GM19463 (cell line): ENCODE measurements at regions not wholly inside any gene's neighbourhood (a gene's known extent, or its start where the extent isn't known, plus 50 kb on each side); places are given as distances from the start of the nearest gene placed in this dataset.

Source experiments
- ATAC-seq: cut with Tn5 transposase; IDR thresholded peaks from one replicate; pipeline ENCODE4 v1.9.1; 2021; ENCODE audit warnings: mild to moderate bottlenecking, moderate library complexity; ENCODE audit not compliant: unreplicated experiment

DNA sequence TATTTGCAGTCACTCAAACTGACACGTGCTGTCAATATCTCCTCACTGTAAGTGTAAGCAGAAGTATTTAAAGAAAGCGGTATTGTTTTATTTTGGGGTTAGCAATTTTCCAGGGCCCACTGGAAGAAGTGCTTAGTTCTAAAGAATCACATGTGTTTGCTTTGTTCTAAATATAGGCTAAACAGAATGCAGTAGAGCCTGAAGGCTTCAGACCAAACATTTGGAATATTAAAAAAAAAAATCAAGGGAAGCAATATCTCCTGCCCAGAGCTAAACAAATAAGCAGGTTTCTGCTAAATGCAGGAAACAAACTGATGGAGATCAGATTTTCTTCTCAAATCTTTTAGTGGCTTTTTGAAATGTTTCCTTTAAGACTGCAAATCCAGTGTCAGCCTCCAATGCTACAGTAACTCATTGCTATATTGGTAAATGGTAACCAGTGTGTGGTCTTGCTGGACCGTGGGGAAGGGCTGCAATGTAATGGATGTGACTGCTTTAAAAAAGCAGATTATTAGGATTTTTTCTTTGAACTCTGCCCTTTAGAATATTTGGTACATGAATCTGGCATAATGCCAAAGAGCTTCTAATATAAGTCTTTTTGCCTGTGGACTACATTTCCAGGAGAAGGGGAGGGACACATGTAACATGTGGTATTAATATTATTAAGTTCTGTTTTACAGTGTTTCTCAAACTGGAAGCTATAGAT, 317.1 kb upstream of the FERMT1 start:
- no peak for ATAC-seq

DNA sequence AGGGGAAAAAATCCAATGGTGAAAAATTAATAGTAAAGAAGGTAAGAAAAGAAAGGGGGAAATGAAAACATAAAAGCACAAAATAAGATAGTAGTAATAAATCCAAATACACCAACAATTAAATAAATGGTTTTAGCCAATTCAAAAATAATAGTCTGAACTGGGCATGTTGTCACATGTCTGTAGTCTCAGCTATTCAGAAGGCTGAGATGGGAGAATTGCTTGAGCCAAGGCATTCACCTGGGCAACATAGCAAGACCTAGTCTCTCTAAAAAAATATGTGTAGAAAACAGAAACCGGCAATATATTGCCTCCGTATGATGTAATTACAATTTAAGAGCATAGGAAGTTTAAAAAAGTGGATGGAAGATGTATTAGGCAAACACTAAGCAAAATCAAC, 311.3 kb upstream of the FERMT1 start:
- ATAC-seq = no peak

DNA sequence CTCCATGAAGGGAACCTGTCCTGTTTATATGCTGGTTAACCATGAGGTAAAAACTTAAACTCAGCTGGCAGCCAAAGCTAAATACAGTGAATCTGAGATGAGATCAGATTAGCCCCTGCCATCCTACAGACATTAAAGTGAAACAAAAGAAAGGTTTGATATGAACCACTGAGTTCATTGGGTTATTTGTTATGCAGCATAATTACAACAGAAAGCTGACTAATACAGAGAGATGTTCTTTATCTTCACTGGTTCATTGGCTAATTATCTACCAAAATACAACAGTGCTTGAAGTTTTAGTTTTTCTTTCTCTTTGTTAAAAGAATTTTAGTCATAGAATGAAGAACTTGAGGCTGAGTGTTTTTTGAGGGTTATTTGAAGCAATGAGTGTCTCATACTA, 307.6 kb upstream of the FERMT1 start:
- ATAC-seq = peak; percentile 57

DNA sequence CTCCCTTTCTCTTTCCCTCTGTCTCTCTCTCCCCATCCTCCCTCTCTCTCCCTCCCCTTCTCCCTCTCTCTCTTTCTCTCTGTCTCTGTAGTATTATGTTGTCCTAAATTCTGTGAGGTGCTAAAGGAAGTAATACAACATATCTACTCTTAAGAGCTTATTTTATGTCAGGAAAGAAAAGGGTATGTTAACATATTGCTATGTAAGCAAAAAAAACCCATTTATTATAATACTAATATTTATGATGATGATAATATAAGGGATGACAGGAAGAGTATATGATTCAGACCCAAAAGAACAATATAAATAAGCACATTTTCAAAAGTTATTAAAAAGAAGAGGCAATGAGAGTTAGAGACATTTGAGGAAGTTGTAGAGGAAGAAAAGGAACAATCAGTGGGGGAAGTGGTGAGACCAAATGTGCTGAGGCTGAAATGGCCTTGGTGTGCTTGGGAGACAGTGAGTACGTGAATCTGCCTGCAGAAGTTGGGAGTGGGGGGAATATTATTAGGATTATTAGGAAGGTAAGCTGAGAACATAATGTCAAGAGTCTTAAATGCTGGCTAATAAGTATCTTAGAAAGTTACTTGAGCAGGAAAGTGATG, 303.6 kb upstream of the FERMT1 start:
- no peak for ATAC-seq

DNA sequence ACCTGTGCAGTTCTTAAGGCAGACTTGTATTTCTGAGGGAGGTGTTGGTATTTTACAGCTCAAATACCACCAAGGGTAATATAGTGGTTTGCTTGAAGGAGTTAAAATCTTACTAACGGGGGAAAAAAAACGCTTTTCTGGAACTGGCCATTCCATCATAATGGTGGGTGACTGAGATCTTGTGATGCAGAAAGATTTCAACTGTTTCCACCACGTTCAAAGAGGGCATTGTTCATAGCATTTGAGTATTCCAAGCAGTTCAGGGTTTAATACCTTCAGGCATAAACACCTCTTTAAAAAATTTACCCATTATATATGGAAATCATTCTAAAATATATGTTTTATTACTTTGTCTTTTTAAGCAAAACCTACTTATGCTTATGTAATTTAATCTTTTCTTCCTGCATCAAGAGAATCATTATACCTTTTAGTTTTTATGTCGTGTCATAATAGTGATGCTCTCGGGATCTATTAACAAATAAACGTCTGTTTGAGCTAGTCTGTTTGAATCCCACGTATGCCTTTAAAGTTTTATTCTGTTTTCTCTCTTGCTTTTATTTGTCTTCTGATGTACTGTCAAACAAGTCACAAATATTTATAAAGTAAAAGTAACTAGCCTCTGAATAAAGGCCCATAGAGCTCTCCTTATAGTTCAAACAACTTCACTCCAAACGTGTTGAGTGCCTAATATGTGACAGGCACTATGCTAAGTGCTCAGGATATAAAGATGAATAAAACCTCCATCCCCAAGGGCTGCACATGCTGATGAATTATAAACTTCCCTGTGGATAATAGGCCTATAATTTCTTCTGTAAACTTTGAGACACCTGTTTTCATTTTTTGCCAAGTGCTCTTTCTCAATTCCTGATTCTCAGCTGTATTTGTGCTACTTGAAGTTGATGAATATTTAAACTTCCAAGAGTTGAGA, 298.8 kb upstream of the FERMT1 start:
- no peak for ATAC-seq

DNA sequence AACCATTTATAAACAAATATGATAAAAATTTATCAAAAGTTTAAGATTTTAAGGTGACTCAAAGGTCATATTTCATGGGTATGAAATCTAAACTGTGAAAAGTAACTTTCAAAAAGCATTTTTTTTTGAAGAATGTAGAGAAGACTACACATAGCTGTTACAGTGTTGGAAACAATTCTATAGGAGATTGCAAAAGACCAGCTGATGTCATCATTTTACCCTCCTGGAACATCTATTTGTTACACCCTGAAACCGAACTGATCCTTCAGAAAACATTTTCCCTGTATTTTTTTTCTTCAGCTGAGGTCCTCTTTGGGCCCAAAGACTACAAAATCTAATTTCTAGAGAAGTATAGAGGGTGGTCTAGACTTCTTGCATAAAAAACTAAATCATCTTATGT, 297.5 kb upstream of the FERMT1 start:
- ATAC-seq = no peak

DNA sequence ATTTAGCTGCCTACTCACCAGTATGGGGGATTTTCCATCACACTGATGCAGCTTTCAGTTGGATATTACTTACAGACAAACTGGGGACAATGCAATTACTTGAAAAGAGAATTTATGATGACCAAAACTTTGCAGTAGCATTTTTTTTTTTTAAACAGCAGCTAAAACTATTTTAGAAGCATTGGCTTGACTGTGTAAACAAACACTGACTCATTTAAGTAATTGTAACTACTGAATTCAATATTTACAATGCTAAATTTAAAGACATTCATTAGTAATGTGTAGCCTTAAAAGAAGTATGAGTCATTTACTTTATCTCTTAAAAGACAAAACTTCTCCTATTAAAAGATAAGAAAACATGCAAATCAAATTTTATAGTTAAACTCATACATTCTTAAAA, 295.9 kb upstream of the FERMT1 start:
- ATAC-seq = no peak

DNA sequence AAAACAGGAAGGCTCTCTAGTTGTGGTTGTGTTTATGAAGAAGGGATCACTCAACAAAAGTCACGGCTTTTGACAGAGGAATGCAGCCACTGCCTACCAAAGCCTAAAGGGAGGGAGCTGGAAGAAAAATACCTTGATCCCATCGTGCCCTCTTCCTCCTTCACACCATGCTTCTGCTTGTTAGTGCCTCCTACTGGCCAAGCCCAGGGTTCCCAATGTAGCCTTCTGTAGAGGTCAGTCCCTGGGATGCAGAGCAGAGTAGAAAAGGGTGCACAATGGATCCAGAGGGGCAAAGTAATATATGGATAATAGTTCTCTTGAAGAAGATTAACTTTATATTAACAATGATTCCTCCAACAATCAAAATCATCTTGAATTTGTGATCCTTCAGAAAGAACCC, 293.5 kb upstream of the FERMT1 start:
- no peak for ATAC-seq

DNA sequence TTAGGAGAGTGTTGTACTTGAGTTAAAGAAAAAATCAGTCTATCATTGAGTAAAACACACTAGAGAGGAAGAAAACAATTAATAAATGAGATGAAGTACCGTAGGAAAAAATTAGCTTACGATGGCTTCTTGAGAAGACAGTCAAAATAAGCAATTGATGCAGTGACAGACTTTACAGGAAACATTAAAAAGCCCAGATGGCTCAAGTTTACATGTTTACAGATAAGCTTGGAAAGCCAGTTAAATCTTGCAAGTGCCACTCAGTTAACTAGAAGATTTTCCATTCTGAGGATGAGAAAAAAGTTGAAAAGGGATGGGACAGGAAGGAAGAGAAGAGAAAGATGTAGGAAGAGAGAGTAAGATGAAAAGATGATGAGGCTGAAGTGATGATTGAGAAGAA, 288.8 kb upstream of the FERMT1 start:
- no peak for ATAC-seq

DNA sequence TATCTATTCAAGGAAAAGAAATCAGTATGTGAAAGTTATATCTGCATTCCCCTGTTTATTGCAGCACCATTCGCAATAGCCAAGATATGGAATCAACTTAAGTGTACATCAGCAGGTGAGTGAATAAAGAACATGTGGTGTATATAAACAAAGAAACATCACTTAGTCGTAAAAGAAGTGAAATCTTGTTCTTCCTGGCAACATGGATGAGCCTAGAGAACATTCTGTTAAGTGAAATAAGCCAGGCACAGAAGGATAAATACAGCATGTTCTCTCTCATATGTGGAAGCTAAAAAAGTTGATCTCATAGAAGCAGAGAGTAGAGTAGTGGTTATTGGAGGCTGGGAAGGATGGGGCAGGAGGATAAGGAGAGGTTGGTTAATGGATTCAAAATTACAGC, 287.9 kb upstream of the FERMT1 start:
- ATAC-seq = no peak

DNA sequence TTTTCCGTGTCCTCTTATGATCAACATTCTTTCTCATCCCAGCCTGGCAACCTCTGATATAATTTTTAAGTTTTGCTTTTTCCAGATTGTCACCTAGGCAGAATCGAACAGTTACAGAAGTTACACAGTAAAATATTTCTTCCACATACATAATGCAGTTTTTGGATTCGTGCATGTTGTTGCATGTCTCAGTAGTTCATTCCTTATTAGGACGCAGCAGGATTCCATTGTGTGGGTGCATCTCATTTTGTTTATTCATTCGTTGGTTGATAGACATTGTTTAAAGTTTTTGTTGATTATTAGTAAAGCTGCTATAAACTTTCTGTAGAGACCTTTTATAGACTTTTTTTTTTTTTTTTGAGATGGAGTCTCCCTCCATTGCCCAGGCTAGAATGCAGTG, 284.3 kb upstream of the FERMT1 start:
- no peak for ATAC-seq

DNA sequence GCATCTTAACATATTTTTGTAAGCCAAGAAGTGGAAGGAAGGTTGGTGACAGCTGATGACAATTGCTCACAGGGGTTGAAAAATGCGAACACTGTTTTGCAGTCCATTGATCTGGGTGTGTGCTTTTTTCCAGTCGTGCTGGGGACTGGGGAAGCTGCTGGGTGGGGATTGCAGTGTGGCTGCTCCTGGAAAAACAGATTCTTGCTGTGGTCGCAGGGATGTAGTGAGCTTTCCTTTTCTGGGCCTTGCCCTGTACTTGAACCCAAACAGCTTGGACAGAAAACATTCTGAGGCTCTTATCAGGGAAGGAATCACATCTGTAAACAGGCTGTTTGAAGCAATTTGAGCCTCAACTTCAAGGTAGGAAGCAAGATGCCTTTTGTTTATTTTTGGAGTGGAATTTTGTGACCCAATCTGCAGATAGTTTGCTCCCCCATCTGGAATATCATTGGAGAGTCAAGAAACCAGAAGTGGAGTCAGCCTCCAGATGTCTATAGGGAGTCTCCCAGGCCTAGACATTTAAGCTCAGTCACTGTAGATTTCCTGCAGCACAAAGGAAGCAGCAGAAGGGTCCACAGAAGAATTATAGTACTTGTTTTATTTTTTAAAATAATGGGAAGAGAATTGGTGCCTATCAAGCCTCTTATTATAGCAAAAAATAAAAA, 279.2 kb upstream of the FERMT1 start:
- no peak for ATAC-seq

DNA sequence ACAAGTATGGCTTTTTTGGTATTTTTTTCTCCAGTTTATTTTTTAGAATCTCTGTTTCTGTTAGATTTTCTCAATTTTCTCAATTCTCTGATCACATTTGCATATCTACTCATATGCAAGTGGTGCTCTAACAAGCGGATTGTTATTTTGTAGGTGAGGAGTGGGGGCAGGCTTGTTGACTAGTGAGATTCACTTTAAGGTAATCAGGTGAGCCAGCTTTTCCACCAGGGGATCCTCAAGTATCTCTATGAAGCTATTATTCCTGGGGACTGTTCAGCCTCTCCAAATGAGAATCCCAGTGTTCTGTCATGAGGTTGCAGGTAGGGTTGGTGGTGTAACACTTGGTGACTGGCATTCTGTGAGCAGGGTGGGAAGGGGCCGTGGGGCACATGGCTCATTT, 274.3 kb upstream of the FERMT1 start:
- no peak for ATAC-seq

DNA sequence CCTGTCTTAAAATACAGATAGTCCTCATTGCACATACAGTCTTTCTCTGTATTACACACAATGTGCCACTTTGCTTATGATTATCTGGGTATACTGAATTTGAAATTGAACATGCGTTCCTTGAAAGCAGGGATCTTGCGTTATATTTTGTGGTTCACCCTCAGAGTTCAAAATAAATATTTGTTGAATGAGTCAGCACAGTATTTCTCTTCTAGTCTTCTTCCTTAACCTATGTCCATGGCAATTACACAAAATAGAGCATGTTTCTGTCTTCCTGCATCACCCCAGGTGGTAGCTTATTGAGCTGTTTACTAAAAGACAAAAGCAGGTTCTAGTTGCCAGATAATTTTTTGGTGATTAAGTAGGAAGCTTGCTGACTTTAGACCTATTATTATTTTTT, 272.9 kb upstream of the FERMT1 start:
- no peak for ATAC-seq

DNA sequence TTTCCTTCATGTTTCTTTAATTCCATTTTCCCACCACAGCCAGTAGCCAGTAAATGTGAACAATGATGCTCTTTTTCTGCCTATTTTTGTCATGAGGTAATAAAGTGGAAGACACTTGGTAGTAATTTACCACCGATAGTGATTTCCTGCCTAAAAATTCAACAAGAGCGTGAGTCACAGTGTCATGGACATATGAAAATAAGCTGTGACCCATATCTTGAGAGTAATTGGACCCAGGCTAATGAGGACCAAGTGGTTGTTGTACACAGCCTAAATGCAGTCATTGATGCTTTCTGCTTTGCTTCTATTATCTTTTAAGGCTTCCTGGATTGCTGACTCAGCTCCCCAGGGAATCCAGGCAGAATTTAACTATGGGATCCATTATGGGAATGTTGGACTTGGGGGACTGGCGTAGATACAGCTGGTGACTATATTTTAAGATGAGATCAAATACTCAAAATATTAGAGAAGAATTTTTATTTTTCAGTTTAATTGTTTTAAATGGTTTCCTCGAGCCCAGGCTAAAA, 265.9 kb upstream of the FERMT1 start:
- ATAC-seq = no peak

DNA sequence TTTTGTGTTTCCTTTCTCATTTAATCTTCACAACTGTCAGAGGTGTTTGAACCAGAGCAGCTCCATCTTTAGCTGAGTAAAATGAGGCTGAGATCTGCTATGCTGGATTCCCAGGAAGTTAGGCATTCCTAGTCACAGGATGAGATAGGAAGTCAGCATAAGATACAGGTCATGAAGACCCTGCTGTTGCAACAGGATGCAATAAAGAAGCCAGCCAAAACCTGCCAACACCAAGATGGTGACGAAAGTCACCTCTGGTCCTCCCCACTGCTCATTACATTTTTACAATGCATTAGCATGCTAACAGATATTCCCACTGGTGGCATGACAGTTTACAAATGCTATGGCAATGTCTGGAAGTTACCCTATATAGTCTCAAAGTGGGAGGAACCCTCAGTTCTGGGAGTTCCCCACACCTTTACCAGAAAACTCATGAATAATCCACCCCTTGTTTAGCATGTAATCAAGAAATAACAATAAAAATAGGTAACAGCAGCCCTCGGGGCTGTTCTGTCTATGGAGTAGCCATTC, 262.2 kb upstream of the FERMT1 start:
- no peak for ATAC-seq

DNA sequence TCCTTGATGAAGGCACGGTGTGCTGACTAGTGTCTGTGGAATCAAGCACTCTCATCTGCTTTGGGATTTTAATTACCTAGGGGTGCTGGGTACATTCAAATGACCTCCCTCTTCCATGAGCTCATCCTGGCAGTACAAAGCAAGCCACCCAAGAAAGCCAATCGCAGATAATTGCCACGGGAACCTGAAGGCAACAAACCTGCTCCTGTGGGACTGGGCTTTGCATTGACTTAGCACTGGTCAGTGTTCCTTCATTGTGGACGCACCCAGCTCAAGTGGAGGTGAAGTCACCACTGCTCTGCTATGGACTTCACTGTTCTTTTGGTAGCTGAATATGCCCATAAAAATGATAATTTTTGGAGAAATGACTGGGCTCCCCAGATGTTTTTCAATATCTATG, 261.6 kb upstream of the FERMT1 start:
- no peak for ATAC-seq

DNA sequence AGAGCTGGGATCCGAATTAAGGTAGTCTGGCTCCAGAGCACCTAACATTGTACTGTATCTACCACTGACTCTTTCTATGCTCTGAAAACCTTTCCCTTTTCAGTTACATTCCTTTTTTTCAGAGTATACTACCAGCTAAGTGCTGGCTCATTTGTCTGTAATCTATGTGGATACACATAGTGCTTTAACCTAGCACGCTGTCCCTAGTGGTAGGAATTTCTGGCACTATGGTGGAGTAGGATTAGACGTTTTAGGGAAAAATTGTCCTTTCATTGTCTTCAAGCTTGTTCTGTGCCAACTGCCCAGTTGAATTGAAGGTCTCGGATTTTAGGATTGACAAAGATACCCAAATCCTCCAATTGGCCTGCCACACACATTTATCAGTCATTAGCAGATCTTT, 259.1 kb upstream of the FERMT1 start:
- no peak for ATAC-seq

DNA sequence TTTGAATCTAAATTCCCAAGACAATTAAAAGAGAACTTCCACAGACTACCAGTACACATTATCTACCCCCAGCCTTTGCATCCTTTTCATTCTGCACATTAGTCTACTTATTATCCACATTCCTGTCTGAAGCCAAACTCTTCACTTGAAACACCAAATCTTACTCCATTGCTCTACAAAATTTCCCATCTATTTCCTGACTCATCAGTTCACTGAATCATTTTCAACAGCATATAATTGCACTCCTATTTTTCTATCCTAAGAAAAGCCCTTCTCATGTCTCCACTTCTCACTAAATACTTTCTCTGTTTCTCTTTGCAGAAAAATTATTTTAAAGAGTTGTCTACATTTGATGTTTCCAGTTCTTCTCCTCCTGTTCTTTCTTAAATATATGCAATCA, 239.4 kb upstream of the FERMT1 start:
- ATAC-seq = no peak

DNA sequence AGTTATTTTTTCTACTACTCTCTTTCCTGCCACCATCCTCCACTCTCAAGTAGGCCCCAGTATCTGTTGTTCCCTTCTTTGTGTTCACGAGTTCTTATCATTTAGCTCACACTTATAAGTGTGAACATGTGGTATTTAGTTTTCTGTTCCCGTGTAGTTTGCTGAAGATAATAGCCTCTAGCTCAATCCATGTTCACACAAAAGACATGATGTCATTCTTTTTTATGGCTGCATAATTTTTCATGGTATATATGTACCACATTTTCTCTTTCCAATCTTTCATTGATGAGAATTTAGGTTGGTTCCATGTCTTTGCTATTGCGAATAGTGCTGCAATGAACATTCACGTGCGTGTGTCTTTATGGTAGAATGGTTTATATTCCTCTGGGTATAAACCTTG, 237.9 kb upstream of the FERMT1 start:
- ATAC-seq = no peak
